ENCODE measurements at regions not wholly inside any gene's neighbourhood (a gene's known extent, or its start where the extent isn't known, plus 50 kb on each side); places are given as distances from the start of the nearest gene placed in this dataset.

- DNase-seq = no peak
- Histone ChIP-seq H3K27me3 (no peaks in the 10 kb centered on the region), H3K4me1 (no peaks in the 10 kb centered on the region), H3K27ac (no peak overlapping the region), H3K9ac (ENCODE audit: low read depth in 2 of 2, low read length in 2 of 2) (no peak overlapping the region), H3K36me3 (no peaks in the 10 kb centered on the region), H3K9me3 (no peaks in the 10 kb centered on the region), H3K4me3 (no peak overlapping the region)
- no peak for TF ChIP-seq CTCF (IDR thresholded peaks at IDR 0.05)
- intact Hi-C loops (cut with DNase I) = no loop called here
Measured at GRCh38 chr12:39036105-39036504, 130.7 kb upstream of the CPNE8 start.

- Histone ChIP-seq H3K9me3 (no peaks in the 10 kb centered on the region), H3K4me1 (no peaks in the 10 kb centered on the region), H3K27ac (no peak overlapping the region), H3K27me3 (no peaks in the 10 kb centered on the region), H3K4me3 (no peak overlapping the region), H3K36me3 (no peaks in the 10 kb centered on the region), H3K9ac (ENCODE audit: low read depth in 2 of 2, low read length in 2 of 2) (no peak overlapping the region)
- no peak for TF ChIP-seq CTCF (IDR thresholded peaks at IDR 0.05)
- no peak for DNase-seq
- intact Hi-C loops (cut with DNase I) = no loop called here
Measured at GRCh38 chr12:39033782-39034181, 128.4 kb upstream of the CPNE8 start.

GRCh38 chr12:39032448-39032847 lies 127.1 kb upstream of the CPNE8 start:
- no peaks in the 10 kb centered on the region for H3K9me3 ChIP-seq
- no peak overlapping the region for H3K4me3 ChIP-seq
- H3K27ac ChIP-seq = no peak overlapping the region
- intact Hi-C loops (cut with DNase I) = no loop called here
- no peaks in the 10 kb centered on the region for H3K4me1 ChIP-seq
- no peaks in the 10 kb centered on the region for H3K27me3 ChIP-seq
- H3K36me3 ChIP-seq = no peaks in the 10 kb centered on the region
- H3K9ac ChIP-seq (ENCODE audit: low read depth in 2 of 2, low read length in 2 of 2) = no peak overlapping the region
- no peak for TF ChIP-seq CTCF (IDR thresholded peaks at IDR 0.05)
- DNase-seq = no peak

GRCh38 chr12:39032034-39032433 lies 126.6 kb upstream of the CPNE8 start:
- Histone ChIP-seq H3K4me1 (no peaks in the 10 kb centered on the region), H3K27me3 (no peaks in the 10 kb centered on the region), H3K36me3 (no peaks in the 10 kb centered on the region), H3K9me3 (no peaks in the 10 kb centered on the region), H3K4me3 (no peak overlapping the region), H3K9ac (ENCODE audit: low read depth in 2 of 2, low read length in 2 of 2) (no peak overlapping the region), H3K27ac (no peak overlapping the region)
- intact Hi-C loops (cut with DNase I) = no loop called here
- no peak for TF ChIP-seq CTCF (IDR thresholded peaks at IDR 0.05)
- no peak for DNase-seq

- no peak for DNase-seq
- Histone ChIP-seq H3K9me3 (no peaks in the 10 kb centered on the region), H3K4me1 (no peaks in the 10 kb centered on the region), H3K36me3 (no peaks in the 10 kb centered on the region), H3K4me3 (no peak overlapping the region), H3K27me3 (no peaks in the 10 kb centered on the region), H3K9ac (ENCODE audit: low read depth in 2 of 2, low read length in 2 of 2) (no peak overlapping the region), H3K27ac (no peak overlapping the region)
- intact Hi-C loops (cut with DNase I) = no loop called here
- TF ChIP-seq CTCF (IDR thresholded peaks at IDR 0.05) = no peak
Measured at GRCh38 chr12:39028382-39028781, 123.0 kb upstream of the CPNE8 start.

- Histone ChIP-seq H3K4me1 (no peaks in the 10 kb centered on the region), H3K9ac (ENCODE audit: low read depth in 2 of 2, low read length in 2 of 2) (no peak overlapping the region), H3K27me3 (no peaks in the 10 kb centered on the region), H3K27ac (no peak overlapping the region), H3K9me3 (no peaks in the 10 kb centered on the region), H3K4me3 (no peak overlapping the region), H3K36me3 (no peaks in the 10 kb centered on the region)
- DNase-seq = no peak
- TF ChIP-seq CTCF (IDR thresholded peaks at IDR 0.05) = no peak
- intact Hi-C loops (cut with DNase I) = no loop called here
Measured at GRCh38 chr12:39012870-39013269, 107.5 kb upstream of the CPNE8 start.

Data from colonic mucosa (tissue), 4 donors.